ENCODE measurements at regions not wholly inside any gene's neighbourhood (a gene's known extent, or its start where the extent isn't known, plus 50 kb on each side); places are given as distances from the start of the nearest gene placed in this dataset.

DNA sequence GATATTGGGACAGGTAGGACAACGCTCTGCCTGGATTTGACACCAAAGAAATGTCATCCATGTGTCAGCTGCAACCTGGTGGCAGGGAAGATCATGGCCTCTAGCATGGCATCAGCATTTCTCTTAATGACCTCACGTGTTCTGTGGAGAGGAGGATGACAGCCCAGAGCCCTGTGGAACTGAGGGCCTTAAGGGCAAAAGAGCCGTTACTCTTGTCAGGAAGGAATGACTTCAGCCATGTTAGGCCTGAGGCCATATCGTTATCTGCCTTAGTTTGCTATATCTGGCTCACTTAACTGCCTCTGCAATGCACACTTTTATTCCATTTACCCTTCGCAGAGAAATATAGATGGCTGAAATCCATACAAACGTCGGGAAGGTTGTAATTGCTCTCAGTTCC is 83.2 kb upstream of the PBX1 start:
- TF ChIP-seq CREB1 (IDR thresholded peaks at IDR 0.05; ENCODE audit: low read depth) (no peak), NFIC (IDR thresholded peaks at IDR 0.05) (no peak), EP300 (IDR thresholded peaks at IDR 0.05; ENCODE audit: borderline replicate concordance) (no peak), RAD21 (IDR thresholded peaks at IDR 0.05; ENCODE audit: low read depth) (no peak), TCF12 (IDR thresholded peaks at IDR 0.05; ENCODE audit: low read depth) (no peak), CEBPB (IDR thresholded peaks at IDR 0.05) (no peak), YY1 (IDR thresholded peaks at IDR 0.05; ENCODE audit: low read depth) (no peak), EGR1 (IDR thresholded peaks at IDR 0.05) (no peak)
- TF ChIP-seq, protein P1, sequence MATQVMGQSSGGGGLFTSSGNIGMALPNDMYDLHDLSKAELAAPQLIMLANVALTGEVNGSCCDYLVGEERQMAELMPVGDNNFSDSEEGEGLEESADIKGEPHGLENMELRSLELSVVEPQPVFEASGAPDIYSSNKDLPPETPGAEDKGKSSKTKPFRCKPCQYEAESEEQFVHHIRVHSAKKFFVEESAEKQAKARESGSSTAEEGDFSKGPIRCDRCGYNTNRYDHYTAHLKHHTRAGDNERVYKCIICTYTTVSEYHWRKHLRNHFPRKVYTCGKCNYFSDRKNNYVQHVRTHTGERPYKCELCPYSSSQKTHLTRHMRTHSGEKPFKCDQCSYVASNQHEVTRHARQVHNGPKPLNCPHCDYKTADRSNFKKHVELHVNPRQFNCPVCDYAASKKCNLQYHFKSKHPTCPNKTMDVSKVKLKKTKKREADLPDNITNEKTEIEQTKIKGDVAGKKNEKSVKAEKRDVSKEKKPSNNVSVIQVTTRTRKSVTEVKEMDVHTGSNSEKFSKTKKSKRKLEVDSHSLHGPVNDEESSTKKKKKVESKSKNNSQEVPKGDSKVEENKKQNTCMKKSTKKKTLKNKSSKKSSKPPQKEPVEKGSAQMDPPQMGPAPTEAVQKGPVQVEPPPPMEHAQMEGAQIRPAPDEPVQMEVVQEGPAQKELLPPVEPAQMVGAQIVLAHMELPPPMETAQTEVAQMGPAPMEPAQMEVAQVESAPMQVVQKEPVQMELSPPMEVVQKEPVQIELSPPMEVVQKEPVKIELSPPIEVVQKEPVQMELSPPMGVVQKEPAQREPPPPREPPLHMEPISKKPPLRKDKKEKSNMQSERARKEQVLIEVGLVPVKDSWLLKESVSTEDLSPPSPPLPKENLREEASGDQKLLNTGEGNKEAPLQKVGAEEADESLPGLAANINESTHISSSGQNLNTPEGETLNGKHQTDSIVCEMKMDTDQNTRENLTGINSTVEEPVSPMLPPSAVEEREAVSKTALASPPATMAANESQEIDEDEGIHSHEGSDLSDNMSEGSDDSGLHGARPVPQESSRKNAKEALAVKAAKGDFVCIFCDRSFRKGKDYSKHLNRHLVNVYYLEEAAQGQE (IDR thresholded peaks at IDR 0.05; ENCODE audit: low read depth) = no peak
- TF ChIP-seq, protein P2, sequence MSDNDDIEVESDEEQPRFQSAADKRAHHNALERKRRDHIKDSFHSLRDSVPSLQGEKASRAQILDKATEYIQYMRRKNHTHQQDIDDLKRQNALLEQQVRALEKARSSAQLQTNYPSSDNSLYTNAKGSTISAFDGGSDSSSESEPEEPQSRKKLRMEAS (IDR thresholded peaks at IDR 0.05) = no peak
